PC-3 (cell line): ENCODE measurements at regions not wholly inside any gene's neighbourhood (a gene's known extent, or its start where the extent isn't known, plus 50 kb on each side); places are given as distances from the start of the nearest gene placed in this dataset.

Experiments
- CTCF ChIP-seq: fragments of 300-600 bp; sonication (generic); conservative IDR thresholded peaks from 2 replicates; pipeline ENCODE4 v1.5.1; 2017; ENCODE audit warnings: antibody characterized with exemption, low read depth, mild to moderate bottlenecking, low read length
- EZH2phosphoT487 ChIP-seq: fragments of 300-600 bp; sonication (generic); IDR thresholded peaks from 2 replicates; pipeline ENCODE4 v1.6.1; 2018; ENCODE audit warnings: mild to moderate bottlenecking, antibody characterized with exemption, low read length, borderline replicate concordance

GRCh38 chr2:175844169-175844568 lies 157.9 kb downstream of the LNPK start:
- TF ChIP-seq CTCF (no peak), EZH2phosphoT487 (no peak)
